ENCODE measurements at regions not wholly inside any gene's neighbourhood (a gene's known extent, or its start where the extent isn't known, plus 50 kb on each side); places are given as distances from the start of the nearest gene placed in this dataset.

- TF ChIP-seq ZNF274 (IDR thresholded peaks at IDR 0.05; ENCODE audit: low read depth, low read length): no peak
- no peak overlapping the region for H3K4me3 ChIP-seq (ENCODE audit: low read length)
Measured at GRCh38 chr10:8721650-8722049, 667.2 kb downstream of the GATA3 start.

GRCh38 chr10:8722835-8723234 lies 668.3 kb downstream of the GATA3 start:
- H3K4me3 ChIP-seq (ENCODE audit: low read length): no peak overlapping the region
- TF ChIP-seq ZNF274 (IDR thresholded peaks at IDR 0.05; ENCODE audit: low read depth, low read length): no peak

- no peak for TF ChIP-seq ZNF274 (IDR thresholded peaks at IDR 0.05; ENCODE audit: low read depth, low read length)
- no peak overlapping the region for H3K4me3 ChIP-seq (ENCODE audit: low read length)
Measured at GRCh38 chr10:8725343-8725742, 670.9 kb downstream of the GATA3 start.

- H3K4me3 ChIP-seq (ENCODE audit: low read length): no peak overlapping the region
- no peak for TF ChIP-seq ZNF274 (IDR thresholded peaks at IDR 0.05; ENCODE audit: low read depth, low read length)
Measured at GRCh38 chr10:8726084-8726778, 671.7 kb downstream of the GATA3 start.

- TF ChIP-seq ZNF274 (IDR thresholded peaks at IDR 0.05; ENCODE audit: low read depth, low read length): no peak
- H3K4me3 ChIP-seq (ENCODE audit: low read length): no peak overlapping the region
Measured at GRCh38 chr10:8726779-8727084, 672.2 kb downstream of the GATA3 start.

GRCh38 chr10:8731121-8732095 lies 676.9 kb downstream of the GATA3 start:
- no peak for TF ChIP-seq ZNF274 (IDR thresholded peaks at IDR 0.05; ENCODE audit: low read depth, low read length)
- no peak overlapping the region for H3K4me3 ChIP-seq (ENCODE audit: low read length)

- no peak for TF ChIP-seq ZNF274 (IDR thresholded peaks at IDR 0.05; ENCODE audit: low read depth, low read length)
- no peak overlapping the region for H3K4me3 ChIP-seq (ENCODE audit: low read length)
Measured at GRCh38 chr10:8738987-8739386, 684.5 kb downstream of the GATA3 start.

- TF ChIP-seq ZNF274 (IDR thresholded peaks at IDR 0.05; ENCODE audit: low read depth, low read length): no peak
- no peak overlapping the region for H3K4me3 ChIP-seq (ENCODE audit: low read length)
Measured at GRCh38 chr10:8752146-8752843, 697.8 kb downstream of the GATA3 start.

- TF ChIP-seq ZNF274 (IDR thresholded peaks at IDR 0.05; ENCODE audit: low read depth, low read length): no peak
- no peak overlapping the region for H3K4me3 ChIP-seq (ENCODE audit: low read length)
Measured at GRCh38 chr10:8758029-8758428, 703.5 kb downstream of the GATA3 start.

GRCh38 chr10:8766899-8767298 lies 712.4 kb downstream of the GATA3 start:
- no peak for TF ChIP-seq ZNF274 (IDR thresholded peaks at IDR 0.05; ENCODE audit: low read depth, low read length)
- H3K4me3 ChIP-seq (ENCODE audit: low read length): no peak overlapping the region

- no peak for TF ChIP-seq ZNF274 (IDR thresholded peaks at IDR 0.05; ENCODE audit: low read depth, low read length)
- H3K4me3 ChIP-seq (ENCODE audit: low read length): no peak overlapping the region
Measured at GRCh38 chr10:8767591-8767990, 713.1 kb downstream of the GATA3 start.

- TF ChIP-seq ZNF274 (IDR thresholded peaks at IDR 0.05; ENCODE audit: low read depth, low read length): no peak
- H3K4me3 ChIP-seq (ENCODE audit: low read length): no peak overlapping the region
Measured at GRCh38 chr10:8768341-8768740, 713.9 kb downstream of the GATA3 start.

GRCh38 chr10:8768852-8769251 lies 714.4 kb downstream of the GATA3 start:
- no peak for TF ChIP-seq ZNF274 (IDR thresholded peaks at IDR 0.05; ENCODE audit: low read depth, low read length)
- no peak overlapping the region for H3K4me3 ChIP-seq (ENCODE audit: low read length)

- no peak overlapping the region for H3K4me3 ChIP-seq (ENCODE audit: low read length)
- no peak for TF ChIP-seq ZNF274 (IDR thresholded peaks at IDR 0.05; ENCODE audit: low read depth, low read length)
Measured at GRCh38 chr10:8776926-8777622, 722.6 kb downstream of the GATA3 start.

Measured in GM08714 (cell line).